ENCODE measurements at regions not wholly inside any gene's neighbourhood (a gene's known extent, or its start where the extent isn't known, plus 50 kb on each side); places are given as distances from the start of the nearest gene placed in this dataset.

DNA sequence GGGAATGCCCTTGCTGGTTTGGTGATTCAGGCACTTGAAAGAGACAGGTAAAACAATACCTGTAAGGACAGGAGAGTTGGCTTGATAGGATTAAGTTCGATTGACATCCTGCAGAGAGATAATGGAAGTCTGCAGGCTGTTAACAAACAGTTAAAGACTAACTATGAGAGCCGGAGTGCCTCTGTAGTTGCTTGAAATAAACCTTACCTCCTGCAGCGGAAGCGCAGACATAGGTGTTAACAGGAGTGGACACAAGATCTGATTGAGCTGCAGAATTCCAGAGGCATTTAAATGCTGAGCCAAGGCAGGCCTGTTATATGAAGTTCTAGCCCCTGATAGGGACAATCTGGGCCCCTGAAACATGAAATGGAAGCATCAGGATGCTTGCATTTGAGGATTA is 416.7 kb upstream of the MAOA start:
- Histone ChIP-seq H3K4me2 (ENCODE audit: insufficient read depth, low read length, poor library complexity, severe bottlenecking) (no peak overlapping the region), H3K14ac (ENCODE audit: low read length) (no peak overlapping the region), H3K4ac (ENCODE audit: low read length) (no peak overlapping the region), H2BK12ac (ENCODE audit: low read length) (no peak overlapping the region), H3K9me3 (replicated peaks in 1 of 2; ENCODE audit: control insufficient read depth in 2 of 2, insufficient read depth in 1 of 2, low read depth in 1 of 2, low read length in 2 of 2) (no peaks in the 10 kb centered on the region), H3K4me1 (ENCODE audit: control insufficient read depth in 2 of 2, insufficient read depth in 1 of 2, low read depth in 1 of 2, low read length in 2 of 2) (no peaks in the 10 kb centered on the region), H2BK120ac (ENCODE audit: low read depth, low read length) (no peak overlapping the region), H3K27ac (replicated peaks; ENCODE audit: low read length) (no peak overlapping the region), H3K79me1 (ENCODE audit: low read depth, low read length) (no peaks in the 10 kb centered on the region), H3K4me3 (ENCODE audit: low read length in 2 of 2) (no peak overlapping the region), H3K18ac (ENCODE audit: low read length) (no peak overlapping the region), H2BK5ac (ENCODE audit: low read length) (no peak overlapping the region), H3K27me3 (ENCODE audit: control insufficient read depth in 3 of 3, insufficient read depth in 3 of 3, low read depth in 1 of 3, low read length in 3 of 3) (no peaks in the 10 kb centered on the region), H2BK15ac (ENCODE audit: low read length) (no peak overlapping the region), H2AK5ac (ENCODE audit: low read depth, low read length) (no peak overlapping the region), H3K9ac (ENCODE audit: low read depth, low read length, poor library complexity) (no peak overlapping the region), H3K23ac (ENCODE audit: low read depth, low read length, poor library complexity) (no peak overlapping the region), H3K36me3 (replicated peaks in 1 of 2; ENCODE audit: control insufficient read depth in 2 of 2, insufficient read depth in 2 of 2, low read length in 2 of 2) (no peaks in the 10 kb centered on the region), H2AFZ (ENCODE audit: low read length) (no peak overlapping the region), H4K8ac (ENCODE audit: low read depth, low read length) (no peak overlapping the region), H4K91ac (ENCODE audit: low read depth, low read length, poor library complexity) (no peak overlapping the region)
- no peak for DNase-seq (ENCODE audit: low spot score)
- no CpG with 5 or more reads among the region's 4 CpGs for WGBS, 2 donors (ENCODE audit: extremely low coverage in 2 of 2, insufficient read length in 2 of 2, insufficient replicate concordance in 1 of 2)

DNA sequence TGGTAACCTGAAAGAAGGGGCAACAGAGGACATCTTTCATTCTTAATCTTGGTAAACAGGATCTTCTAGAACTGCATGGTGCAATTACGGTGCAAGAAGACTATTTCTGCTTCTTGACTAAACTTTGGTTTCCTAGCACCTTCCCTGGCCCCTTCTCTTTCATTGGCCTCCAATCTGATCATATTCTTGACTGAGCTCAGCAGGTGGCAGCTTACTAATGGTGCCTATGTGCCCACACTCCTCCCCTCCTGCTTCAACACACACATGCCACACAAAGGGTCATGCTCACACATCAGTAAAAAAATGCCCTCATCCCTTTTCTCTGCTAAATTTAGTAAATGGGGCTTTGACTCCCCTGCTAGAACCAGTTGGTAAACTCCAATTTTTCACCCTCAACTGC is 400.5 kb upstream of the MAOA start:
- no peak overlapping the region for H2AK5ac ChIP-seq (ENCODE audit: low read depth, low read length)
- H3K4me2 ChIP-seq (ENCODE audit: insufficient read depth, low read length, poor library complexity, severe bottlenecking): no peak overlapping the region
- no peak overlapping the region for H3K27ac ChIP-seq (replicated peaks; ENCODE audit: low read length)

DNA sequence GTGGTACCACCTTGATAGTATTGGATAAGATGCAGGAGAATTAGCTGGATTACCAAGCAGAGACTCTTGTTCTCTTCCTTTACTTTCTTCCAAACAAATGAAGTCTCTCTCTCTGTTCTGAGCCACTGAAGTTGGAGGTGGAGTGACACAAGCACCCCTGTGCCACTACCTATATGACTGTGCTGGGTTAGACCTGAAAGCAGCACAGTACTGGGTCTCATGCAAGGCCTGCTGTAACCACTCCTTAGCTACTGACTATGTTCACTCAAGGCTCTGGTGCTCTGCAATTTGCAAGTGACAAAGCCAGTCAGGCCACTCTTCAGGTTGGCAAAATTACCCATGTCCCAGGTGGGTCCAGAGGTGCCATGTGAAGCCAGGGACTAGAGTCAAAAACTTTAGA is 389.6 kb upstream of the MAOA start:
- H3K27me3 ChIP-seq (ENCODE audit: control insufficient read depth in 3 of 3, insufficient read depth in 3 of 3, low read depth in 1 of 3, low read length in 3 of 3): no peaks in the 10 kb centered on the region
- no peak overlapping the region for H4K91ac ChIP-seq (ENCODE audit: low read depth, low read length, poor library complexity)
- H3K27ac ChIP-seq (replicated peaks; ENCODE audit: low read length): no peak overlapping the region
- no peak for DNase-seq (ENCODE audit: low spot score)
- no peak overlapping the region for H2AK5ac ChIP-seq (ENCODE audit: low read depth, low read length)
- no peak overlapping the region for H2BK5ac ChIP-seq (ENCODE audit: low read length)
- H3K4me2 ChIP-seq (ENCODE audit: insufficient read depth, low read length, poor library complexity, severe bottlenecking): no peak overlapping the region
- no peak overlapping the region for H2BK12ac ChIP-seq (ENCODE audit: low read length)
- H3K14ac ChIP-seq (ENCODE audit: low read length): no peak overlapping the region
- no peak overlapping the region for H3K18ac ChIP-seq (ENCODE audit: low read length)
- no peak overlapping the region for H2BK15ac ChIP-seq (ENCODE audit: low read length)
- no peak overlapping the region for H3K4ac ChIP-seq (ENCODE audit: low read length)
- no peak overlapping the region for H3K9ac ChIP-seq (ENCODE audit: low read depth, low read length, poor library complexity)
- no peaks in the 10 kb centered on the region for H3K9me3 ChIP-seq (replicated peaks in 1 of 2; ENCODE audit: control insufficient read depth in 2 of 2, insufficient read depth in 1 of 2, low read depth in 1 of 2, low read length in 2 of 2)
- H4K8ac ChIP-seq (ENCODE audit: low read depth, low read length): no peak overlapping the region
- H2BK120ac ChIP-seq (ENCODE audit: low read depth, low read length): no peak overlapping the region
- H3K79me1 ChIP-seq (ENCODE audit: low read depth, low read length): no peaks in the 10 kb centered on the region
- no peaks in the 10 kb centered on the region for H3K4me1 ChIP-seq (ENCODE audit: control insufficient read depth in 2 of 2, insufficient read depth in 1 of 2, low read depth in 1 of 2, low read length in 2 of 2)
- no peak overlapping the region for H3K4me3 ChIP-seq (ENCODE audit: low read length in 2 of 2)
- H2AFZ ChIP-seq (ENCODE audit: low read length): no peak overlapping the region
- H3K23ac ChIP-seq (ENCODE audit: low read depth, low read length, poor library complexity): no peak overlapping the region
- H3K36me3 ChIP-seq (replicated peaks in 1 of 2; ENCODE audit: control insufficient read depth in 2 of 2, insufficient read depth in 2 of 2, low read length in 2 of 2): no peaks in the 10 kb centered on the region

More for the DNA sequence above, 400.5 kb upstream of the MAOA start:
- no peaks in the 10 kb centered on the region for H3K9me3 ChIP-seq (replicated peaks in 1 of 2; ENCODE audit: control insufficient read depth in 2 of 2, insufficient read depth in 1 of 2, low read depth in 1 of 2, low read length in 2 of 2)
- no peak overlapping the region for H3K18ac ChIP-seq (ENCODE audit: low read length)
- no CpG with 5 or more reads among the region's 1 CpG for WGBS, 2 donors (ENCODE audit: extremely low coverage in 2 of 2, insufficient read length in 2 of 2, insufficient replicate concordance in 1 of 2)
- H3K27me3 ChIP-seq (ENCODE audit: control insufficient read depth in 3 of 3, insufficient read depth in 3 of 3, low read depth in 1 of 3, low read length in 3 of 3): no peaks in the 10 kb centered on the region
- no peaks in the 10 kb centered on the region for H3K4me1 ChIP-seq (ENCODE audit: control insufficient read depth in 2 of 2, insufficient read depth in 1 of 2, low read depth in 1 of 2, low read length in 2 of 2)
- no peak overlapping the region for H2BK5ac ChIP-seq (ENCODE audit: low read length)
- no peak overlapping the region for H3K4ac ChIP-seq (ENCODE audit: low read length)
- H2BK15ac ChIP-seq (ENCODE audit: low read length): no peak overlapping the region
- peak; percentile 5 for DNase-seq (ENCODE audit: low spot score)
- H3K79me1 ChIP-seq (ENCODE audit: low read depth, low read length): no peaks in the 10 kb centered on the region
- H4K8ac ChIP-seq (ENCODE audit: low read depth, low read length): no peak overlapping the region
- no peak overlapping the region for H2BK120ac ChIP-seq (ENCODE audit: low read depth, low read length)
- no peak overlapping the region for H3K9ac ChIP-seq (ENCODE audit: low read depth, low read length, poor library complexity)
- no peak overlapping the region for H3K23ac ChIP-seq (ENCODE audit: low read depth, low read length, poor library complexity)
- H2AFZ ChIP-seq (ENCODE audit: low read length): no peak overlapping the region
- H2BK12ac ChIP-seq (ENCODE audit: low read length): no peak overlapping the region
- no peak overlapping the region for H3K14ac ChIP-seq (ENCODE audit: low read length)
- no peaks in the 10 kb centered on the region for H3K36me3 ChIP-seq (replicated peaks in 1 of 2; ENCODE audit: control insufficient read depth in 2 of 2, insufficient read depth in 2 of 2, low read length in 2 of 2)
- H3K4me3 ChIP-seq (ENCODE audit: low read length in 2 of 2): no peak overlapping the region
- no peak overlapping the region for H4K91ac ChIP-seq (ENCODE audit: low read depth, low read length, poor library complexity)

DNA sequence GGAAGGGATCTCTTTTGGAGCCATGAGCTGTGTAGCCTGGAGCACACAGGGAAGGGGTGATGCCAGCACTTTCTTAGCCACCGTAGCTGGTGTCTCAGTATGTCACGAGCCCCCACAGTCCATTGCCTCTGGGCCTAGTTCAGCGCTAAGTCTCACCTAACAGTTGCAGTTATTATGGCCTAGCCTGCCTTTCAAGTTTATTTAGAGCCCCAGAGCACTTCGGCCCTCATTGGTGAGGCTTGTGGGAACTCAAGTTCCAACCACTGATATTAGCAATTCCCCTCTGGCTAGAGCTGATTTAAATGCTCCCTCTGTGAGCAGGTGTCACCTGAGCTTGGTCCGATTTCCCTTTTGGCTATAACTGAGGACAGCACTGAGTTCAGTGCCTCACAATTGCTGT is 388.4 kb upstream of the MAOA start:
- Histone ChIP-seq H4K91ac (ENCODE audit: low read depth, low read length, poor library complexity) (no peak overlapping the region), H3K36me3 (replicated peaks in 1 of 2; ENCODE audit: control insufficient read depth in 2 of 2, insufficient read depth in 2 of 2, low read length in 2 of 2) (no peaks in the 10 kb centered on the region), H2BK5ac (ENCODE audit: low read length) (no peak overlapping the region)

More for the DNA sequence above, 388.4 kb upstream of the MAOA start:
- Histone ChIP-seq H3K9ac (ENCODE audit: low read depth, low read length, poor library complexity) (no peak overlapping the region), H3K27ac (replicated peaks; ENCODE audit: low read length) (no peak overlapping the region), H3K79me1 (ENCODE audit: low read depth, low read length) (no peaks in the 10 kb centered on the region), H3K4me1 (ENCODE audit: control insufficient read depth in 2 of 2, insufficient read depth in 1 of 2, low read depth in 1 of 2, low read length in 2 of 2) (no peaks in the 10 kb centered on the region), H2BK120ac (ENCODE audit: low read depth, low read length) (no peak overlapping the region), H2AK5ac (ENCODE audit: low read depth, low read length) (no peak overlapping the region), H2BK15ac (ENCODE audit: low read length) (no peak overlapping the region), H3K23ac (ENCODE audit: low read depth, low read length, poor library complexity) (no peak overlapping the region), H3K4me3 (ENCODE audit: low read length in 2 of 2) (no peak overlapping the region), H2AFZ (ENCODE audit: low read length) (no peak overlapping the region), H4K8ac (ENCODE audit: low read depth, low read length) (no peak overlapping the region), H3K9me3 (replicated peaks in 1 of 2; ENCODE audit: control insufficient read depth in 2 of 2, insufficient read depth in 1 of 2, low read depth in 1 of 2, low read length in 2 of 2) (no peaks in the 10 kb centered on the region), H3K4me2 (ENCODE audit: insufficient read depth, low read length, poor library complexity, severe bottlenecking) (no peak overlapping the region), H3K14ac (ENCODE audit: low read length) (no peak overlapping the region), H3K18ac (ENCODE audit: low read length) (no peak overlapping the region), H3K27me3 (ENCODE audit: control insufficient read depth in 3 of 3, insufficient read depth in 3 of 3, low read depth in 1 of 3, low read length in 3 of 3) (no peaks in the 10 kb centered on the region), H2BK12ac (ENCODE audit: low read length) (no peak overlapping the region), H3K4ac (ENCODE audit: low read length) (no peak overlapping the region)
- no peak for DNase-seq (ENCODE audit: low spot score)
- no CpG with 5 or more reads among the region's 5 CpGs for WGBS, 2 donors (ENCODE audit: extremely low coverage in 2 of 2, insufficient read length in 2 of 2, insufficient replicate concordance in 1 of 2)
